Upper lobe of right lung (tissue), 1 donor: ENCODE measurements at regions not wholly inside any gene's neighbourhood (a gene's known extent, or its start where the extent isn't known, plus 50 kb on each side); places are given as distances from the start of the nearest gene placed in this dataset.

Experiments used
- ATAC-seq: fragments of 200-7000 bp; cut with Tn5 transposase; one replicate; pipeline ENCODE4 v1.9.1; 2020; ENCODE audit warnings: mild to moderate bottlenecking, moderate library complexity
- DNase-seq: peaks from one replicate; pipeline ENCODE4 v3.0.0-alpha.2; 2020
- H3K27ac ChIP-seq: fragments of 200-600 bp; one replicate; pipeline ENCODE4 v1.8.0; 2022
- H3K27me3 ChIP-seq: fragments of 200-600 bp; one replicate; pipeline ENCODE4 v1.8.0; 2022; ENCODE audit warnings: mild to moderate bottlenecking
- H3K36me3 ChIP-seq: fragments of 200-600 bp; one replicate; pipeline ENCODE4 v1.8.0; 2022
- H3K4me1 ChIP-seq: fragments of 200-600 bp; one replicate; pipeline ENCODE4 v1.8.0; 2022
- H3K4me3 ChIP-seq: fragments of 200-600 bp; one replicate; pipeline ENCODE4 v1.8.0; 2022; ENCODE audit warnings: mild to moderate bottlenecking
- H3K9me3 ChIP-seq: fragments of 200-600 bp; one replicate; pipeline ENCODE4 v1.8.0; 2022
- CTCF ChIP-seq: fragments of 200-600 bp; IDR thresholded peaks from one replicate; pipeline ENCODE4 v1.8.0; 2022; ENCODE audit warnings: antibody characterized with exemption
- intact Hi-C: fragments of 100-400 bp; cut with DNase I; formaldehyde crosslinking; loops from one replicate; pipeline ENCODE4 v1.11.0; 2022
- donor health status: DM: no; HTN: yes; CAD: no; lungs with severe emphysema.

- H3K4me3 ChIP-seq = no peak overlapping the region
These were observed 997.9 kb upstream of the CELF4 start for GRCh38 chr18:38563396-38563980.

GRCh38 chr18:38557006-38557405 is 991.4 kb upstream of the CELF4 start:
- H3K4me1 ChIP-seq = no peaks in the 10 kb centered on the region
- H3K36me3 ChIP-seq = no peaks in the 10 kb centered on the region
- DNase-seq = no peak
- no peaks in the 10 kb centered on the region for H3K9me3 ChIP-seq
- no peaks in the 10 kb centered on the region for H3K27me3 ChIP-seq
- intact Hi-C loops = no loop called here
- no peak overlapping the region for H3K27ac ChIP-seq
- H3K4me3 ChIP-seq = no peak overlapping the region
- no peak for TF ChIP-seq CTCF
- ATAC-seq = no peak

More at GRCh38 chr18:38563396-38563980, 997.9 kb upstream of the CELF4 start:
- no peak for DNase-seq
- H3K4me1 ChIP-seq = no peaks in the 10 kb centered on the region
- no peaks in the 10 kb centered on the region for H3K36me3 ChIP-seq
- no peak overlapping the region for H3K27ac ChIP-seq
- no peak for ATAC-seq
- intact Hi-C loops = no loop called here
- TF ChIP-seq CTCF = no peak
- no peaks in the 10 kb centered on the region for H3K9me3 ChIP-seq
- H3K27me3 ChIP-seq = no peaks in the 10 kb centered on the region

- ATAC-seq = no peak
These were observed 987.2 kb upstream of the CELF4 start for GRCh38 chr18:38552732-38553321.

GRCh38 chr18:38551881-38552280 is 986.3 kb upstream of the CELF4 start:
- Histone ChIP-seq H3K4me3 (no peak overlapping the region), H3K9me3 (no peaks in the 10 kb centered on the region), H3K27ac (no peak overlapping the region), H3K4me1 (no peaks in the 10 kb centered on the region), H3K36me3 (no peaks in the 10 kb centered on the region), H3K27me3 (no peaks in the 10 kb centered on the region)
- intact Hi-C loops = no loop called here
- DNase-seq (no peak), ATAC-seq (no peak)
- TF ChIP-seq CTCF = no peak

More at GRCh38 chr18:38552732-38553321, 987.2 kb upstream of the CELF4 start:
- Histone ChIP-seq H3K4me1 (no peaks in the 10 kb centered on the region), H3K27me3 (no peaks in the 10 kb centered on the region), H3K4me3 (no peak overlapping the region), H3K36me3 (no peaks in the 10 kb centered on the region), H3K9me3 (no peaks in the 10 kb centered on the region), H3K27ac (no peak overlapping the region)
- no peak for DNase-seq
- TF ChIP-seq CTCF = no peak
- intact Hi-C loops = no loop called here

GRCh38 chr18:38545071-38545470 is 979.5 kb upstream of the CELF4 start:
- Histone ChIP-seq H3K36me3 (no peaks in the 10 kb centered on the region), H3K4me1 (no peaks in the 10 kb centered on the region), H3K27ac (no peak overlapping the region), H3K27me3 (no peaks in the 10 kb centered on the region), H3K9me3 (no peaks in the 10 kb centered on the region), H3K4me3 (no peak overlapping the region)
- no peak for ATAC-seq
- no peak for TF ChIP-seq CTCF
- no peak for DNase-seq
- intact Hi-C loops = no loop called here
